Activated CD8-positive, alpha-beta memory T cell treated with anti-CD3 and anti-CD28 coated beads, Interleukin-2, amount 50 U/mL, for 1 hour (primary cell): ENCODE measurements at regions not wholly inside any gene's neighbourhood (a gene's known extent, or its start where the extent isn't known, plus 50 kb on each side); places are given as distances from the start of the nearest gene placed in this dataset.

ENCODE experiments used
- DNase-seq: peaks from one replicate; pipeline ENCODE4 v3.0.0-alpha.2; 2020; ENCODE audit errors: extremely low read depth

- no peak for DNase-seq
These were observed 787.3 kb upstream of the KLHL1 start for GRCh38 chr13:70895599-70895998.

GRCh38 chr13:70894258-70894657, 786.0 kb upstream of the KLHL1 start:
- DNase-seq, result no peak

- no peak for DNase-seq
These were observed 785.6 kb upstream of the KLHL1 start for GRCh38 chr13:70893832-70894231.

- DNase-seq, result no peak
These were observed 782.0 kb upstream of the KLHL1 start for GRCh38 chr13:70890289-70890688.

- DNase-seq, result no peak
These were observed 780.9 kb upstream of the KLHL1 start for GRCh38 chr13:70889163-70889562.

GRCh38 chr13:70884196-70884595, 775.9 kb upstream of the KLHL1 start:
- no peak for DNase-seq

GRCh38 chr13:70874636-70875035, 766.4 kb upstream of the KLHL1 start:
- no peak for DNase-seq

GRCh38 chr13:70864731-70865130, 756.5 kb upstream of the KLHL1 start:
- DNase-seq, result no peak

GRCh38 chr13:70856711-70857110, 748.5 kb upstream of the KLHL1 start:
- no peak for DNase-seq

- DNase-seq, result no peak
These were observed 747.8 kb upstream of the KLHL1 start for GRCh38 chr13:70856025-70856424.

- no peak for DNase-seq
These were observed 741.0 kb upstream of the KLHL1 start for GRCh38 chr13:70849222-70849621.

- no peak for DNase-seq
These were observed 736.3 kb upstream of the KLHL1 start for GRCh38 chr13:70844391-70845108.

- no peak for DNase-seq
These were observed 733.9 kb upstream of the KLHL1 start for GRCh38 chr13:70842062-70842644.

- no peak for DNase-seq
These were observed 733.2 kb upstream of the KLHL1 start for GRCh38 chr13:70841240-70842061.

- DNase-seq, result no peak
These were observed 727.1 kb upstream of the KLHL1 start for GRCh38 chr13:70835371-70835770.

- no peak for DNase-seq
These were observed 721.5 kb upstream of the KLHL1 start for GRCh38 chr13:70829748-70830147.

GRCh38 chr13:70817576-70817975, 709.3 kb upstream of the KLHL1 start:
- DNase-seq, result no peak

- DNase-seq, result no peak
These were observed 708.6 kb upstream of the KLHL1 start for GRCh38 chr13:70816853-70817252.

- no peak for DNase-seq
These were observed 706.4 kb upstream of the KLHL1 start for GRCh38 chr13:70814684-70815083.

GRCh38 chr13:70812481-70812880, 704.2 kb upstream of the KLHL1 start:
- DNase-seq, result no peak

GRCh38 chr13:70809588-70809987, 701.3 kb upstream of the KLHL1 start:
- DNase-seq, result no peak

GRCh38 chr13:70798385-70798784, 690.1 kb upstream of the KLHL1 start:
- DNase-seq, result no peak

- no peak for DNase-seq
These were observed 687.2 kb upstream of the KLHL1 start for GRCh38 chr13:70795484-70795883.
